Muscle of leg (tissue), 3 donors: ENCODE measurements at regions not wholly inside any gene's neighbourhood (a gene's known extent, or its start where the extent isn't known, plus 50 kb on each side); places are given as distances from the start of the nearest gene placed in this dataset.
"Not testable (repeated sequence)": the region's sequence is repeated elsewhere in the genome, so short reads cannot be mapped to it uniquely, and the experiment has no call there.

Experiments
- DNase-seq: peaks from one replicate; pipeline ENCODE4 v3.0.0; 2013
- H3K27ac ChIP-seq: one replicate; pipeline ENCODE4 v1.5.1; 2013; ENCODE audit warnings: mild to moderate bottlenecking, low read length, control low read depth
- H3K27me3 ChIP-seq: one replicate; pipeline ENCODE4 v1.6.1; 2013; ENCODE audit warnings: low read length; ENCODE audit not compliant: control insufficient read depth, insufficient read depth
- H3K36me3 ChIP-seq: one replicate; pipeline ENCODE4 v1.6.1; 2013; ENCODE audit warnings: low read length; ENCODE audit not compliant: control insufficient read depth, insufficient read depth
- H3K4me1 ChIP-seq: one replicate; pipeline ENCODE4 v1.6.1; 2013; ENCODE audit warnings: low read length; ENCODE audit not compliant: control insufficient read depth, insufficient read depth
- H3K4me3 ChIP-seq: one replicate; pipeline ENCODE4 v1.5.1; 2013; ENCODE audit warnings: low read length, control low read depth
- H3K9me3 ChIP-seq: replicated peaks from 2 replicates; pipeline ENCODE4 v1.6.1; 2013; ENCODE audit warnings: low read depth, low read length; ENCODE audit not compliant: control insufficient read depth
- WGBS: methylation state at CpG from one replicate; pipeline ENCODE4 v1.1.5; 2013; ENCODE audit warnings: missing lambda C conversion rate; ENCODE audit not compliant: insufficient coverage; 5-methylcytosine and 5-hydroxymethylcytosine counted together

DNA sequence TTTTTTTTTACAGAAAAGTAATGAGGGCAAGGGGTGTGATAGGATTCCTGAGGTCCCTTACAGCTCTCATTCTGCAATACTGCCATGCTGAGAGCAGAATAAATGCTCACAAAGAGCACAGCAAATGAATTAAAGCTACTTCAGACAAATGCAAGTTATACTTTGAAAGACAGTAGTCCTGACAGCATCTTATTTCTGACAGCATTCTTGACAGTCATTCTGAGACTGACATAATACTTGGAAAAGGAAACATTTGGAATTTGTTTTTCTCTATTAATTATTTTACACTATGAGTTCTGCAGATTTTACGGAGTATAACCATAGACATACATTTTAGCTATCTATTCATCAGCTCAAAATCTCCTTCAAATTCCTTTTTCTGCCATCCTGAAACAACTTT is 935.2 kb upstream of the FAM98A start:
- no peak overlapping the region for H3K27ac ChIP-seq
- no peaks in the 10 kb centered on the region for H3K9me3 ChIP-seq
- DNase-seq: no peak
- WGBS: no CpG with 5 or more reads among the region's 1 CpG
- H3K27me3 ChIP-seq: no peaks in the 10 kb centered on the region
- H3K4me3 ChIP-seq: no peak overlapping the region
- H3K36me3 ChIP-seq: no peaks in the 10 kb centered on the region
- H3K4me1 ChIP-seq: no peaks in the 10 kb centered on the region

DNA sequence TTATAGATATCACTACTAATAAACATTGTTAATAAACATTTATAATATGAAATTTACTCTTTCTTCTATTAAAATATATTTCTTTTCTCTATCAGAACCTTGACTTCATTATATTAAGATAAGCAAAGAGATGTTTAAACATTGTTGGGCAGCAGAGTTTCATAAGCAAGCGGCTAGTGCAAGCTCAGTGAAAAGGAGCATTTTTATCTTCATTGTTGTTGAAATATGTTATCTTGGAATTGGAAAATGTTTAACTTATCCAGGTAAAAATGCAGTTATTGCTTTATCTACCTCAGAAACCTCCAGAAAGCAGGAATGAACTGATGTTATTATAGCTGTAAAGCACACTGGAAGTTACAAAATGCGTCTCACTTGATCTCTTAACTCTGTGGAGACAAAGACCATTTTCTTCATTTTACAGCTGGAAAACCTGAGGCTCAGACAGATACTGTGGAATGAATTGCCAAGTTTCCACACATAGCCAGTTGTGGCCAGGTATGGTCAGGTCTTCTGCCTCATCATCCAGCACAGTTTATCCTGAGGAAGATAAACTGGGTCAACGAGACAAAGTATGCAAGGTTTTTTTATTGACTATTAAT is 934.6 kb upstream of the FAM98A start:
- H3K9me3 ChIP-seq: no peaks in the 10 kb centered on the region

DNA sequence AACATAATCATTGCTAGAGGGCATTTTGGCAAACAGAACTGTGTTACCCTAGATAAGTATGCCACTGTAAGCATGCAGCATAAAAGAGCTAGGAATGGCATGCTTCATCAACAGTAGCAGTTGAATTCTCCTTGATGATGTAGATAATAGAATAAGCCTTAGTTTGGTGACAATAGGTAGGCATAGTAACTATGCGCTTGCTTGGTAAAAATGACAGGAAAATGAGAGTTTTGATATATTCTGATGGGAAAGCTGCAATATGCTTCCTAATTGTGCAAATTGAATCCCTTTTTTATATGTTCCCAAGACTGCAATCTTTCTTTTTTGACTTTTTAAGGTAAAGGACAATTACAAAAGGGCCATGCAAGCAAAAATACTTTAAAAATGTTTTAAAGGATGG is 930.9 kb upstream of the FAM98A start:
- WGBS: no CpG with 5 or more reads among the region's 1 CpG
- no peak for DNase-seq
- Histone ChIP-seq H3K9me3 (no peaks in the 10 kb centered on the region), H3K4me1 (no peaks in the 10 kb centered on the region), H3K4me3 (no peak overlapping the region), H3K27ac (no peak overlapping the region), H3K27me3 (no peaks in the 10 kb centered on the region), H3K36me3 (no peaks in the 10 kb centered on the region)

More for the DNA sequence above, 934.6 kb upstream of the FAM98A start:
- no CpG with 5 or more reads among the region's 3 CpGs for WGBS
- H3K4me1 ChIP-seq: no peaks in the 10 kb centered on the region
- no peaks in the 10 kb centered on the region for H3K36me3 ChIP-seq
- H3K27ac ChIP-seq: no peak overlapping the region
- no peak for DNase-seq
- H3K27me3 ChIP-seq: no peaks in the 10 kb centered on the region
- no peak overlapping the region for H3K4me3 ChIP-seq

DNA sequence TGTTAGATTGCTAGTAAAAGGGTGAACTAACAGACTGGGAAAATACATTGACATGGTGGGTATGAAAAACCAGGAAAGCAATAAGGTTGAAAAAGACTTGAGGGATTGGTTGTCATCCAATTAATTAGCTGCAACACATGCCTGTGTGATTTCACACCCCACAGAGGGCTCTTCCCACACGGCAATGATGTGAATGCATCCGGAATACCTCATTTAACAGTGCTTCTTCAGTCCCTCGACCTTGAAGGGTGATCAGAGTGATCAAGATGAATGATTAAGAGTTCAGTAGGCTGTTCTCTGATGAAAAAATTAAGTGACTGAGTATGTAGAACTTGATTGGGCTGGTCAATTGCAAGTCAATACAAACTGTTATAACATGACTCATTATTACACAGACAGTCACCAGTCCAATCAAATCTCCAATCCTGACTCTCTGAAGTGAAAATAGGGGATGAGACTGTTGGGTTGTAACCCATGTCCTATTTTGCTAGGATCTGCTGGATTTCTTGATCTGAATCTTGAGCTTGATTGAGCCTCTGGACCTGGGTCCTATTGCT is 924.9 kb upstream of the FAM98A start:
- Histone ChIP-seq H3K27ac (no peak overlapping the region), H3K27me3 (no peaks in the 10 kb centered on the region), H3K4me3 (no peak overlapping the region), H3K36me3 (no peaks in the 10 kb centered on the region), H3K9me3 (peaks cover 2% of the 10 kb centered on the region), H3K4me1 (no peaks in the 10 kb centered on the region)
- no peak for DNase-seq
- no CpG with 5 or more reads among the region's 3 CpGs for WGBS

DNA sequence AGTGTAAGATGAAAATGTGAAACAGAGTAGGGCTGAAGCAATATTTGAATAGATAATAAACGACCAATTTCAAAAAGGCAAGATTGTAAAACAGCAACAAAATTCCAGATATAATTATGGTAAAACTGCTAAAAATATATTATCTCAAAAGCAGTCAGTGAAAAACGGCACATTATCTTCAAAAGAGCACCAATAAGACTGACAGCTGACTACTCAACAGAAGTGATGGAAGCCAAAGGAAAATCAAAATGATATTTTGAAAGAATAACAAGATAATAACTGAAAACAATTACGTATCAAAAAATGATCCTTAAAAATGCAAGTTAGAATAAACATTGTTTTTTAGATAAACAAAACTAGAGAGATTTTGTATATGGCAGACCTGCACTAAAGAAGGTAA is 920.6 kb upstream of the FAM98A start:
- DNase-seq: no peak

DNA sequence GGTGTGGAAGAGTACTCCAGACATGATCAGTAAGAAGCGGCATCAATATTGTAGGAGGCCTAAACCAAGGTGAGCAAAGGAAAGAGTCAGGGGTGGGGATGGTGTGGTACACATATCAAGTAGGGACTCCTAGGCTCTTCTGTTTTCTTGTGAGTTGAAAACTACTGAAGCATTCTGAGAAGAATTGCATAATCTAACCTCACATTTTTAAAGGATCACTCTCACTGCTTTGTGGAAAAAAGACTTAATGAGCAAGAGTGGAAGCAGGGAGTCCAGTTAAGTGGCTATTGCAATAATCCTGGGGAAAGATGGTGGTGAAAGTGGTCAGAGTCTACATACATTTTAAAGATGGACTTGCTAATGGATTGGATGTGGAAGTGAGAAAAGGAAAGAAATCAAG is 899.5 kb upstream of the FAM98A start:
- no CpG with 5 or more reads among the region's 1 CpG for WGBS
- H3K36me3 ChIP-seq: no peaks in the 10 kb centered on the region
- DNase-seq: no peak

More for the DNA sequence above, 920.6 kb upstream of the FAM98A start:
- Histone ChIP-seq H3K4me1 (no peaks in the 10 kb centered on the region), H3K9me3 (peaks cover 6% of the 10 kb centered on the region), H3K27ac (no peak overlapping the region), H3K36me3 (no peaks in the 10 kb centered on the region), H3K27me3 (no peaks in the 10 kb centered on the region), H3K4me3 (no peak overlapping the region)
- WGBS: no CpG with 5 or more reads among the region's 3 CpGs

DNA sequence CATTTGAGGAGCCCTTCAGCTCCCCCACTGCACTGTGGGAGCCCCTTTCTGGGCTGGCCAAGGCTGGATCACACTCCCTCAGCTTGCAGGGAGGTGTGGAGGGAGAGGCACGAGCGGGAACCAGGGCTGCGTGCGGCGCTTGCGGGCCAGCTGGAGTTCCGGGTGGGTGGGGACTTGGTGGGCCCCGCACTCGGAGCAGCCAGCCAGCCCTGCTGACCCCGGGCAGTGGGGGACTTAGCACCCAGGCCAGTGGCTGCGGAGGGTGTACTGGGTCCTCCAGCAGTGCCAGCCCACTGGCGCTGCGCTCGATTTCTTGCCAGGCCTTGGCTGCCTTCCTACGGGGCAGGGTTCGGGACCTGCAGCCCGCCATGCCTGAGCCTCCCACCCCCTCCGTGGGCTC is 895.1 kb upstream of the FAM98A start:
- DNase-seq, H3K27me3 ChIP-seq, H3K36me3 ChIP-seq, H3K4me1 ChIP-seq, H3K27ac ChIP-seq, H3K9me3 ChIP-seq, H3K4me3 ChIP-seq: not testable (repeated sequence)
- 93% methylated on average over 14 of the region's 18 CpGs for WGBS

More for the DNA sequence above, 899.5 kb upstream of the FAM98A start:
- H3K27me3 ChIP-seq: no peaks in the 10 kb centered on the region
- H3K9me3 ChIP-seq: peaks cover 16% of the 10 kb centered on the region
- H3K27ac ChIP-seq: no peak overlapping the region
- H3K4me1 ChIP-seq: no peaks in the 10 kb centered on the region
- no peak overlapping the region for H3K4me3 ChIP-seq

DNA sequence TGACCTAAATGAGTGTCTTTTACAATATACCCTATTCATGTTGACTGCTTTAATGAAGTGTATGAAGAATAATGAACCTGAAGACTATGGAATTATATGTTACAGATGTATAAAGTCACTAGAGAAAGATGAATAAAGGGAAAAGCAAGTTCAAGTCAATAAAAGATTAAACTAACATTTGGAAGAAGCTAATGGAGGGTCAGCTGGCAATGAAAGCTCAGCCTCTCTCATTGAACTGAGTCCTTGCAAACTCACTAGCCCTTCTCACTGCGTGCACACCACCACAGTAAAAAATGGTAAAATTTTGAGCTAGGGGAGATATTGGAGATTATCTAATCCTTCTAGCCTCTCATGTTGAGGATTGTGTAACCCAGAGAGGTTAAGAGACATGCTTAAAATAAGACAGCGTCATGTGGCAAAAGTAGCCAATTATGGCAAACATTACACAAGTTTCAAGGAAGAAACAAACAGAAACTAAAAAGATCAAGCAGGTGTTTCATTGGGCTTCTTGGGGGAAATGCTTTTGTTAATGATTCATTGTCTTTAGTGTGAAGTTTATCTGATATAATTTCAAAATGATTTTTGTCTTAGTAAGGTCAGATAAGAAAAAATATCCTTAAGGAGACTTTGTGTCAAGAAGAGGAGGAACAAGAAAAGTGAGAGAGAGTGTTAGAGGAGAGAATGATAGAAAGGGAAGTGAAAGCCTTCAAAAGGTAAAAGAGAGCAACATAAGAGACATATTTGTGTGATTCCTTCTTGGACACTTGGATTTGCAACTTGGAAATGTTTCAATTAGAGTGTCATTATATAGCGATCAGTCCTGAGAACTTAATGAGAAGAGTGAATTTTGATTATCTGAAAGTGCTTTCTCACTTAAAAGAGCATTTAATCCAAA is 893.7 kb upstream of the FAM98A start:
- H3K9me3 ChIP-seq: peaks cover 6% of the 10 kb centered on the region
- no peaks in the 10 kb centered on the region for H3K36me3 ChIP-seq
- no peak overlapping the region for H3K4me3 ChIP-seq
- H3K27me3 ChIP-seq: no peaks in the 10 kb centered on the region
- no peak for DNase-seq
- H3K4me1 ChIP-seq: no peaks in the 10 kb centered on the region
- H3K27ac ChIP-seq: no peak overlapping the region
- no CpG with 5 or more reads among the region's 3 CpGs for WGBS

DNA sequence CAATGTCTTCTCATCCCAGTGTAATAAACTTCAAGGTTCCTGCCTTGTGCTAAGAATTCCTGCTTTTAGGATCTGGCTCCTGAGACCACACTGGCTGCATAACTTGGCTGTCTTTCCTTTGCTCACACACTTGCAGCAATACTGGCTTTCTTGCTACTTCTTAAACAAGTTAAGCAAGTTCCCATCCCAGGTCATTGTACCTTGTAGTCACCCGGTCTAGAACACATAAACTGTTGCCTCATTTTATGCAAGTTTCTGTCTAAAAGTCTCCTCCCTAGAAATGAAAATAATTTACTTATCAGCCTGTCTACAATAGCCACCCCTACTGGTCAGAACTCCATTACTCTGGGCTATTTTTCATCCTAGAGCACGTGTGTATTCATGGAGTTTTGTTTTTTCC is 887.9 kb upstream of the FAM98A start:
- no peak for DNase-seq
- no peaks in the 10 kb centered on the region for H3K27me3 ChIP-seq
- no peak overlapping the region for H3K27ac ChIP-seq
- H3K4me3 ChIP-seq: no peak overlapping the region
- H3K36me3 ChIP-seq: no peaks in the 10 kb centered on the region
- H3K4me1 ChIP-seq: no peaks in the 10 kb centered on the region
- H3K9me3 ChIP-seq: no peaks in the 10 kb centered on the region
- no CpG with 5 or more reads among the region's 2 CpGs for WGBS

DNA sequence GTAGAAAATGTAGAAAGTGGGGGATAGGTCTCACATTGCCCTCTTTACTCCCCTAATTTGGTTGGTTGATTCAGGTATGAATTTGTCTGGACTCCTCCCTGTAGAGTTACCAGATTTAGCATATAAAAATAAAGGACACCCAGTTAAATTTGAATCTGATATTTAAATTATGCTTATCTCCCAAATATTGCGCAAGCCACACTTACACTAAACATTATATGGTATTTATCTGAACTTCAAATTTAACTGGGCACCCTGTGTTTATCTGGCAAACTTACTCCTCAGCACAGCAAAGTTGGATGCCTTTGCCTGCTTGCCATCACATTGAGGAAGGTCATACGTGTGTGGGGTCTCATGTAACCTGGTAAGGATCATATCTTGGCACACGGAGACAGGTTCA is 882.4 kb upstream of the FAM98A start:
- Histone ChIP-seq H3K4me1 (no peaks in the 10 kb centered on the region), H3K4me3 (no peak overlapping the region), H3K27ac (no peak overlapping the region), H3K36me3 (no peaks in the 10 kb centered on the region), H3K27me3 (no peaks in the 10 kb centered on the region), H3K9me3 (no peaks in the 10 kb centered on the region)
- WGBS: 91% methylated on average over 3 of the region's 3 CpGs
- DNase-seq: no peak
